Right atrium auricular region (tissue), 2 donors: ENCODE measurements at regions not wholly inside any gene's neighbourhood (a gene's known extent, or its start where the extent isn't known, plus 50 kb on each side); places are given as distances from the start of the nearest gene placed in this dataset.
"Not testable (repeated sequence)": the region's sequence is repeated elsewhere in the genome, so short reads cannot be mapped to it uniquely, and the experiment has no call there.

Experiments used
- DNase-seq: peaks from one replicate; pipeline ENCODE4 v3.0.0-alpha.2; 2019; ENCODE audit warnings: low spot score
- H3K27ac ChIP-seq, 2 donors: fragments of 200-600 bp; sonication (generic); 1 replicate in 1 of 2; 2 replicates in 1 of 2; pipeline ENCODE4 v1.5.1; 2016 to 2019
- H3K27me3 ChIP-seq, 2 donors: fragments of 200-600 bp; sonication (generic); one replicate each; pipeline versions ENCODE4 v1.5.1 to v1.6.0; 2017 to 2019
- H3K36me3 ChIP-seq: fragments of 200-600 bp; sonication (generic); one replicate; pipeline ENCODE4 v1.5.1; 2016
- H3K4me1 ChIP-seq, 2 donors: fragments of 200-600 bp; sonication (generic); one replicate each; pipeline versions ENCODE4 v1.5.1 to v1.6.0; 2017 to 2019
- H3K4me3 ChIP-seq, 2 donors: fragments of 200-600 bp; sonication (generic); 1 replicate in 1 of 2; 2 replicates in 1 of 2; pipeline ENCODE4 v1.5.1; 2017 to 2019; ENCODE audit warnings: mild to moderate bottlenecking in 1 of 2, moderate library complexity in 1 of 2
- H3K9me3 ChIP-seq, 2 donors: fragments of 200-600 bp; sonication (generic); one replicate each; pipeline ENCODE4 v1.5.1; 2019
- CTCF ChIP-seq, 2 donors: fragments of 200-600 bp; sonication (generic); IDR thresholded peaks; one replicate each; pipeline ENCODE4 v1.5.1; 2019; ENCODE audit warnings: antibody characterized with exemption in 2 of 2

GRCh38 chrX:115702982-115703381, 142.0 kb downstream of the PLS3 start:
- no peaks in the 10 kb centered on the region for H3K36me3 ChIP-seq
- no peaks in the 10 kb centered on the region for H3K9me3 ChIP-seq
- no peaks in the 10 kb centered on the region for H3K4me1 ChIP-seq
- no peak overlapping the region for H3K4me3 ChIP-seq
- no peaks in the 10 kb centered on the region for H3K27me3 ChIP-seq
- no peak for TF ChIP-seq CTCF (IDR thresholded peaks at IDR 0.05)
- H3K27ac ChIP-seq = no peak overlapping the region
- DNase-seq = no peak

GRCh38 chrX:115709039-115709438, 148.1 kb downstream of the PLS3 start:
- Histone ChIP-seq H3K4me1 (no peaks in the 10 kb centered on the region), H3K36me3 (no peaks in the 10 kb centered on the region), H3K4me3 (no peak overlapping the region), H3K27me3 (no peaks in the 10 kb centered on the region), H3K27ac (no peak overlapping the region), H3K9me3 (no peaks in the 10 kb centered on the region)
- no peak for DNase-seq
- no peak for TF ChIP-seq CTCF (IDR thresholded peaks at IDR 0.05)

GRCh38 chrX:115712484-115712883, 151.5 kb downstream of the PLS3 start:
- Histone ChIP-seq H3K4me3 (no peak overlapping the region), H3K27ac (no peak overlapping the region), H3K4me1 (no peaks in the 10 kb centered on the region), H3K36me3 (no peaks in the 10 kb centered on the region), H3K27me3 (no peaks in the 10 kb centered on the region), H3K9me3 (no peaks in the 10 kb centered on the region)
- no peak for TF ChIP-seq CTCF (IDR thresholded peaks at IDR 0.05)
- DNase-seq = no peak

GRCh38 chrX:115713460-115713859, 152.5 kb downstream of the PLS3 start:
- Histone ChIP-seq H3K9me3 (no peaks in the 10 kb centered on the region), H3K27ac (no peak overlapping the region), H3K4me3 (no peak overlapping the region), H3K4me1 (no peaks in the 10 kb centered on the region), H3K36me3 (no peaks in the 10 kb centered on the region), H3K27me3 (no peaks in the 10 kb centered on the region)
- DNase-seq = no peak
- TF ChIP-seq CTCF (IDR thresholded peaks at IDR 0.05) = no peak

- H3K4me3 ChIP-seq = no peak overlapping the region
- no peaks in the 10 kb centered on the region for H3K36me3 ChIP-seq
- H3K4me1 ChIP-seq = no peaks in the 10 kb centered on the region
- no peak for TF ChIP-seq CTCF (IDR thresholded peaks at IDR 0.05)
- no peaks in the 10 kb centered on the region for H3K27me3 ChIP-seq
- H3K27ac ChIP-seq = no peak overlapping the region
- no peaks in the 10 kb centered on the region for H3K9me3 ChIP-seq
- no peak for DNase-seq
Observed at GRCh38 chrX:115719171-115719570, 158.2 kb downstream of the PLS3 start.

- H3K36me3 ChIP-seq, H3K27ac ChIP-seq, H3K4me3 ChIP-seq, DNase-seq, H3K4me1 ChIP-seq, H3K9me3 ChIP-seq, H3K27me3 ChIP-seq: not testable (repeated sequence)
Observed at GRCh38 chrX:115722724-115723433, 161.9 kb downstream of the PLS3 start.

- not testable (repeated sequence) for H3K36me3 ChIP-seq, H3K27me3 ChIP-seq, H3K27ac ChIP-seq, DNase-seq, H3K4me1 ChIP-seq, H3K4me3 ChIP-seq, H3K9me3 ChIP-seq
Observed at GRCh38 chrX:115725370-115725769, 164.4 kb downstream of the PLS3 start.

GRCh38 chrX:115727792-115728732, 167.1 kb downstream of the PLS3 start:
- not testable (repeated sequence) for H3K9me3 ChIP-seq, H3K4me1 ChIP-seq, H3K36me3 ChIP-seq, H3K27me3 ChIP-seq
- Histone ChIP-seq H3K27ac (peak overlapping the region in 1 of 2 donors; percentile 70), H3K4me3 (peak overlapping the region in 1 of 2 donors; percentile 36)
- DNase-seq = peak; percentile 97

GRCh38 chrX:115732530-115732929, 171.6 kb downstream of the PLS3 start:
- not testable (repeated sequence) for H3K4me1 ChIP-seq, H3K9me3 ChIP-seq, H3K27ac ChIP-seq, H3K36me3 ChIP-seq, H3K4me3 ChIP-seq, H3K27me3 ChIP-seq, DNase-seq
